H7 (cell line): ENCODE measurements at regions not wholly inside any gene's neighbourhood (a gene's known extent, or its start where the extent isn't known, plus 50 kb on each side); places are given as distances from the start of the nearest gene placed in this dataset.
A peak's percentile ranks its signal among the peaks of the same experiment; 100 is the strongest.

Experiments
- DNase-seq: peaks from one replicate; pipeline ENCODE4 v3.0.0; 2012
- H3K27me3 ChIP-seq: 2 replicates; pipeline ENCODE4 v1.6.0; 2011; ENCODE audit warnings: mild to moderate bottlenecking, low read length; ENCODE audit not compliant: control insufficient read depth, insufficient read depth
- H3K36me3 ChIP-seq: replicated peaks from 2 replicates; pipeline ENCODE4 v1.5.1; 2011; ENCODE audit warnings: low read length; ENCODE audit not compliant: control insufficient read depth, insufficient read depth
- H3K4me3 ChIP-seq: 2 replicates; pipeline ENCODE4 v1.5.1; 2011; ENCODE audit warnings: low read depth, mild to moderate bottlenecking, control low read depth, low read length, moderate library complexity; ENCODE audit not compliant: insufficient read depth

DNA sequence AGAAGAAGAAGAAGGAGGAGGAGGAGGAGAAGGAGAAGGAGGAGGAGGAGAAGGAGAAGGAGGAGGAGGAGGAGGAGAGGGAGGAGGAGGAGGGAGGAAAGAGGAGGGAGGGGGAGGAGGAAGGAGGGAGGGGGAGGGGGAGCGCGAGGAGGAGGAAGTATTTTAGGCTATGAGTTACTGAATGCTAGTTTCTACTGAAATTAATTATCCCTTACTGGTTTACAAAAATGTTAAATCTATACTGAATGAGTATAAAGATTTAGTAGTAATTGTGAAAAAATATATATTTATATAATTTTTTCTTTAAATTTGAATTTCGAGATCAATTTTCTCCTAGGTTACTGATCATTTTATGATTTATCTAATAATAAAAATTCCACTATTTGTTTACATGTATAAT lies 1769.0 kb upstream of the NUDT12 start:
- DNase-seq, result no peak
- H3K36me3 ChIP-seq, result no peaks in the 10 kb centered on the region
- no peak overlapping the region for H3K4me3 ChIP-seq
- no peaks in the 10 kb centered on the region for H3K27me3 ChIP-seq

DNA sequence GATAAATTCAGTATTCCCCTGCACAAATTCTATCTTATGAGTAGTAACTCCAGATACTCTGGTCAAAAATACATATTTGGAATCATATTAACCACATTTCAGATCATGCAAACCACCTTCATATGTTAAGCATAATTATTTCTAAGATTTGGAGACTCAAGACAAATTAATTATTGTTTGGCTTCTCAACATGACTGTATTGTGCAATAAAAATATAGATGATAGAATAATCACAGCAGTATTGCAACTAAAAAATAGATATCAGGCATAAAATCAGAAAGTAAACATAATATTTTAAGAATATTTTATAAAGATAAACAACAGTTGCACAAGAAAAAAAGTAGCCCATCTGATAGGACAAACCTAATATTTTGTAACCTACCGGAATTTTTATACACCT lies 1767.6 kb upstream of the NUDT12 start:
- no peaks in the 10 kb centered on the region for H3K36me3 ChIP-seq
- H3K27me3 ChIP-seq, result no peaks in the 10 kb centered on the region
- no peak for DNase-seq

DNA sequence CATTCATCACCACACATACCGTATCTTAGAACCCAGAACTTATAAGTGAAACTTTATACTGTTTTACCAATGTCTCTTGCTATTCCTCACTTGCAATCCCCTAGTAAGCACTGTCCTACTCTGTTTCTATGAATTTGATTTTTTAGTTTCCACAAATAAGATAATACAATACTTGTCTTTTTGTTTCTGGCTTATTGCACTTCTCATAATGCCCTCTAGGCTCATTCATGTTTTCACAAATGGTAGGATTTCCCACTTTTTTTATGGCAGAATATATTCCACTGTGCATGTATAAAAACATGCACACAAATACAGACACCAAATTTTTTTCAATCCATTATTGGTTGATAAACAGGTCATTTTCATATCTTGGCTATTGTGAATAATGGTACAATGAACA lies 1742.3 kb upstream of the NUDT12 start:
- Histone ChIP-seq H3K36me3 (no peaks in the 10 kb centered on the region), H3K27me3 (no peaks in the 10 kb centered on the region), H3K4me3 (no peak overlapping the region)
- no peak for DNase-seq

More for the DNA sequence above, 1767.6 kb upstream of the NUDT12 start:
- no peak overlapping the region for H3K4me3 ChIP-seq

GRCh38 chr5:105288946-105289345 lies 1726.4 kb upstream of the NUDT12 start:
- Histone ChIP-seq H3K36me3 (no peaks in the 10 kb centered on the region), H3K27me3 (no peaks in the 10 kb centered on the region), H3K4me3 (no peak overlapping the region)
- DNase-seq, result no peak

DNA sequence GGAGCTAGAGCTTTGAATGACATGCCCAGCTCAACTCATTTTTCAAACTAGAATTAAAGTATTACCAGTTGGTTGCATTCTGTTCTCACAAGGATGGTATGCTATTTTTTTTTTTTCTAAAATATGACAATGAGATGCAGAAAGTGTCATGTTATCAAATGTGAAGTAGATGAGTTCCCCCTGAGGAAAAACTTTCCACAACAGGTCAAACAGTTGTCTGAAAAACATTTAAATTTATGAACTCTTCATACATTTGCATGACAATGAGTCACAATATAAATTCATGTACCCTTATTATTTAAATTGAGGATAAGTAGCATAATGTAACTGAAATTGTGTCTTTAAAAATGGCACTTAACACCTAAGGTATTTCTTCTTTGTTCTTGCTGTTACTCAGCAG lies 1720.5 kb upstream of the NUDT12 start:
- Histone ChIP-seq H3K4me3 (no peak overlapping the region), H3K27me3 (no peaks in the 10 kb centered on the region), H3K36me3 (no peaks in the 10 kb centered on the region)
- DNase-seq, result no peak

GRCh38 chr5:105274079-105274478 lies 1711.5 kb upstream of the NUDT12 start:
- Histone ChIP-seq H3K27me3 (no peaks in the 10 kb centered on the region), H3K36me3 (no peaks in the 10 kb centered on the region), H3K4me3 (no peak overlapping the region)
- no peak for DNase-seq

DNA sequence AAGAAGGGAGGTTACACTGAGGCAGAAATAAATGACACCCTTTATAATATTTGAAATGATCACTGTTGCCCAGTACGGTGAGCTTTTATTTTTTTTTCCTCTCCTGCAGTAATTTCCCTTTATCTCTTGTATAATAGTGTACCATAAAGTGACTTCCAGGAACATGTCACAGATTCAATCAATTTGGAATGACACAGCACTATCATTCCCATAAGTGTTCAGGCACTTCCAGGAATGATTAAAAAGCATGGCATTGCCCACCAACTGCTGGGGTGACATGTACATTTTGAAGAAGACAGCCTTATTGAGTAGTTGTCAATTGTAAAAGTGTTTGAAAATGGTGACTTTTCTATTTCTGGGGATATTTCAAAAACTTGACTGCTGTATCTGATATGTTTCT lies 1700.9 kb upstream of the NUDT12 start:
- Histone ChIP-seq H3K4me3 (no peak overlapping the region), H3K36me3 (no peaks in the 10 kb centered on the region), H3K27me3 (no peaks in the 10 kb centered on the region)
- DNase-seq, result no peak

GRCh38 chr5:105259581-105260217 lies 1697.1 kb upstream of the NUDT12 start:
- Histone ChIP-seq H3K27me3 (no peaks in the 10 kb centered on the region), H3K36me3 (no peaks in the 10 kb centered on the region), H3K4me3 (no peak overlapping the region)
- peak; percentile 2 for DNase-seq

DNA sequence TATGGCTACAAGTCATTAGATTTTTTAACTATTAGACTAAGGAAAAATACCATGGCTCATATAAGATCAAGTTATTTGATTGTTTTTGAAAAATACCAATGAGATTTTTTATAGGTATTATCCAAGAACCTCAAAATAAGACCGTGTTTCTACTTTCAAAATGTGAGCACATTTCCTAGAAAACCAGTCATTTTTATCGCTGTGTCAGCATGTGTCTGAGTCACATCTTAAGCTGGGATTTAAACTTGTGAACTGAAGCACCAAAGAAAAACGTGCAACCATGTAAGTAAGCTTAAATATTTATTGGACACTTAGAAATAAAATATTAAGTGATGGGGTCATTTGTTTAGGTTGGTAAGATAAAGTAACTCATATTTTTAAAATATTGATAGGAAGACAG lies 1676.0 kb upstream of the NUDT12 start:
- no peak for DNase-seq
- Histone ChIP-seq H3K27me3 (no peaks in the 10 kb centered on the region), H3K4me3 (no peak overlapping the region), H3K36me3 (no peaks in the 10 kb centered on the region)

DNA sequence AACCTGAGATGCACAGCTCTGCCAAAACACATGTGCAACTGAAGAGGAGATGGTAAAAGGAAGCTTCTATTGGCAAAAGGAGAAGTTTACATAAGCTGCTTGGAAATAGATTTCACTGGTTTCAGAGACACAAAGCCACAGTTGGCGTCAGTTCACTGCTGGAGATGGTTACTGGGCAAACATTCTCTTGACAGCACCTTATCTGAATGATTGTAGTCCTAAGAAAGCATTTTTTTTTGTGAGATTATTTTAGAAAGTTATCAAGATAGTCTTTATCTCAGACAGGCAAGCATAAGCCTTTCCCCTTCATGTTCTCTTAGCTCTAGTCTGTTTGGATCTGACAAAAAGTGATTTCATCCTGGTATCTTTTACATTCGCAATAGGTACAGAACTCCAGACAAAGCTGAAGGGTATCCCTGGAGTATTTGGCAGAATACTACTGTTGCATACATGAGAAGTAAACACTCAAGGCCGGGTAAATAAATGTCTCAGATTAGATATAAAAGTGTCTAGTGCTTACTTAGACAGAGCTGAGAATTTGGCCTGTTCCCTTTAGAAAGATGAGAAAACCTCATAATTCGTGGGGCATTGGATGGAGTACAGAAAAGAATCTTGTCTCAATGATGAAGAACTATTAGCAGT lies 1668.0 kb upstream of the NUDT12 start:
- no peak for DNase-seq
- H3K4me3 ChIP-seq, result no peak overlapping the region
- H3K36me3 ChIP-seq, result no peaks in the 10 kb centered on the region
- H3K27me3 ChIP-seq, result no peaks in the 10 kb centered on the region

- no peak for DNase-seq
- no peaks in the 10 kb centered on the region for H3K27me3 ChIP-seq
Measured at GRCh38 chr5:105218018-105218417, 1655.4 kb upstream of the NUDT12 start.

GRCh38 chr5:105213078-105213477 lies 1650.5 kb upstream of the NUDT12 start:
- H3K4me3 ChIP-seq, result no peak overlapping the region
- DNase-seq, result no peak
- H3K27me3 ChIP-seq, result no peaks in the 10 kb centered on the region
- H3K36me3 ChIP-seq, result no peaks in the 10 kb centered on the region

More at GRCh38 chr5:105218018-105218417, 1655.4 kb upstream of the NUDT12 start:
- Histone ChIP-seq H3K36me3 (no peaks in the 10 kb centered on the region), H3K4me3 (no peak overlapping the region)

DNA sequence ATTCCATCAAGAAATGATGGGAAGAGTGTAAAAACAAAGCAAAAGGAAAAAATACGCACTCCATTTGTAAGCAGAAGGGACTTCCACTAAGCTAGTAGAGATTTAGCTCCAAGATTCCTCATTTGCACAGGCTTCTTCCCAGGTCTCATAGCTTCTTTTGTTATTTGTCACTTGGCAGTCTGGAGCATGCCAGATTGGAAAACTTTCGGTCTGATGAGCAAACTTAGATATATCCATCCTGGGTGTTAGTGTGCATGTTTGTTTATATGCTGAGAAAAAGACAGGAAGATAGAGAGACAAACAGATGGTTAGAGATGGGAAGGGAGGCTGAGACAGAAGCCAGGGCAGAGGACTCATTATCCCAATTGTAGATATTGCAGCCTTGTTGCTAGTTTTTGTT lies 1644.5 kb upstream of the NUDT12 start:
- H3K4me3 ChIP-seq, result no peak overlapping the region

DNA sequence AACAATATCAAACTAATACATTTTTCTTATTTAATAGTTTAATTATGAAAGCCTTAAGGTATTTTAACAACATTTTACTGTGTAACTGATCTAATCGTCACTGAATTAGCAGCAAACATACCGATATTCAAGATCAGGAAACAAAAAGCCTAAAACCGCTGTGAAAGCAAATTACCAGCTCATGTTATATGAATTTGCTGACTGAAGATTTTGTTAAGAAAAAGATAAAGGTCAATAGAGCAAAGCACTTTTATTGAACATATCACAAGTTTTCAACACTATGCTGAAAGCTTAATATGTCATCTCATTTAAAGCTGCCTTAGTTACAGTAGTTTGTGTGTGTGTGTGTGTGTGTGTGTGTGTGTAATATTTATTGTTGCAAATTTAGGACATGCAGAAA lies 1634.9 kb upstream of the NUDT12 start:
- H3K27me3 ChIP-seq, result no peaks in the 10 kb centered on the region
- no peak for DNase-seq
- no peak overlapping the region for H3K4me3 ChIP-seq
- H3K36me3 ChIP-seq, result no peaks in the 10 kb centered on the region

More for the DNA sequence above, 1644.5 kb upstream of the NUDT12 start:
- DNase-seq, result no peak
- H3K36me3 ChIP-seq, result no peaks in the 10 kb centered on the region
- no peaks in the 10 kb centered on the region for H3K27me3 ChIP-seq

DNA sequence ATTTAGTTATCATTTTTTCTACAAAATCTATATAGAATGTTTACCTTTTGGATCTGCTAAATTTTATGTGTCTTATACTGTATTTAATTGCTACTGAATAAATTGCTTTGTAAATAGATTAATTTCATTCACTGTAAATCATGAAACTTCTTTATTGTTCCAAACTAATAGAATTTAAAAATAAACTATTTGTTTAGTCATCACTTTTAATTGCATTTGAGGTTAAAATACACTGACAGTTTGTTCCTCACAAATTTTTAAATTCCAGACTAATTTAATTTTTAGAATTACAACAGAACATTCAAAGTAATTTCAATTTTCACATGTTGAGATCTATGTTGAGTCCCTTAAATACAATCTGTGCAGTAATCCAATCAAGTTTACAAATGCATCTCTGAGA lies 1633.2 kb upstream of the NUDT12 start:
- H3K36me3 ChIP-seq, result no peaks in the 10 kb centered on the region
- H3K27me3 ChIP-seq, result no peaks in the 10 kb centered on the region
- no peak overlapping the region for H3K4me3 ChIP-seq
- no peak for DNase-seq
